ENCODE measurements at regions not wholly inside any gene's neighbourhood (a gene's known extent, or its start where the extent isn't known, plus 50 kb on each side); places are given as distances from the start of the nearest gene placed in this dataset.

DNA sequence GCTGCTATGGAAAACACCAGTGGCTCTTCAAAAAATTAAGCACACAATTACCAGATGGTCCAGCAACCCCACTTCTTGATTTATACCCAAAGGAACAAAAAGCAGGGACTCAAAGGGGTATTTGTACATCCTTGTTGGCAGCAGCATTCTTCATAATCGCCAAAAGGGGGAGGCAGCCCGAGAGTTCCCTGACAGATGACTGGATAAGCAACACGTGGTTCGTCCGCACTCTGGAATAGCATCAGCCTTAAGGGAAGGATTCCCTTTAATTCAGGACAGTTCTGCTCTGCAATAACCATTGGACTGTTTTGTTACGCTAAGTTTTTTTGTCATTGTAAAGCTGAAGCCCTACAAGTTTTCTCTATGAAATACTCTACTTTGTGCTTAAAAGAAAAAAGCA is 76.7 kb upstream of the TWIST2 start:
- no peak for TF ChIP-seq POLR2A (IDR thresholded peaks at IDR 0.05)
- TF ChIP-seq, protein P1, sequence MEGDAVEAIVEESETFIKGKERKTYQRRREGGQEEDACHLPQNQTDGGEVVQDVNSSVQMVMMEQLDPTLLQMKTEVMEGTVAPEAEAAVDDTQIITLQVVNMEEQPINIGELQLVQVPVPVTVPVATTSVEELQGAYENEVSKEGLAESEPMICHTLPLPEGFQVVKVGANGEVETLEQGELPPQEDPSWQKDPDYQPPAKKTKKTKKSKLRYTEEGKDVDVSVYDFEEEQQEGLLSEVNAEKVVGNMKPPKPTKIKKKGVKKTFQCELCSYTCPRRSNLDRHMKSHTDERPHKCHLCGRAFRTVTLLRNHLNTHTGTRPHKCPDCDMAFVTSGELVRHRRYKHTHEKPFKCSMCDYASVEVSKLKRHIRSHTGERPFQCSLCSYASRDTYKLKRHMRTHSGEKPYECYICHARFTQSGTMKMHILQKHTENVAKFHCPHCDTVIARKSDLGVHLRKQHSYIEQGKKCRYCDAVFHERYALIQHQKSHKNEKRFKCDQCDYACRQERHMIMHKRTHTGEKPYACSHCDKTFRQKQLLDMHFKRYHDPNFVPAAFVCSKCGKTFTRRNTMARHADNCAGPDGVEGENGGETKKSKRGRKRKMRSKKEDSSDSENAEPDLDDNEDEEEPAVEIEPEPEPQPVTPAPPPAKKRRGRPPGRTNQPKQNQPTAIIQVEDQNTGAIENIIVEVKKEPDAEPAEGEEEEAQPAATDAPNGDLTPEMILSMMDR (IDR thresholded peaks at IDR 0.05) = peak in 2 of 6 experiments; percentile 7 to 11
